ENCODE measurements at regions not wholly inside any gene's neighbourhood (a gene's known extent, or its start where the extent isn't known, plus 50 kb on each side); places are given as distances from the start of the nearest gene placed in this dataset.

GRCh38 chr10:130493446-130494145, 357.4 kb downstream of the GLRX3 start:
- DNase-seq (ENCODE audit: low read depth, low spot score) = peak; percentile 12
- Mint-ChIP-seq H3K9me3 (no peaks in the 10 kb centered on the region), H3K36me3 (ENCODE audit: low read depth) (no peaks in the 10 kb centered on the region), H3K4me3 (no peak overlapping the region), H3K4me1 (peaks cover 12% of the 10 kb centered on the region), H3K27me3 (ENCODE audit: low read depth) (peaks cover 2% of the 10 kb centered on the region), H3K27ac (ENCODE audit: unreplicated experiment) (no peak overlapping the region)
- TF ChIP-seq CTCF (conservative IDR thresholded peaks at IDR 0.05) = no peak

- H3K27ac Mint-ChIP-seq (ENCODE audit: unreplicated experiment) = no peak overlapping the region
Measured at GRCh38 chr10:130495116-130495862, 359.1 kb downstream of the GLRX3 start.

GRCh38 chr10:130495891-130496636, 359.9 kb downstream of the GLRX3 start:
- peaks cover 12% of the 10 kb centered on the region for H3K4me1 Mint-ChIP-seq
- H3K36me3 Mint-ChIP-seq (ENCODE audit: low read depth) = no peaks in the 10 kb centered on the region
- H3K9me3 Mint-ChIP-seq = peaks cover 2% of the 10 kb centered on the region
- H3K27ac Mint-ChIP-seq (ENCODE audit: unreplicated experiment) = no peak overlapping the region
- no peak for DNase-seq (ENCODE audit: low read depth, low spot score)
- H3K4me3 Mint-ChIP-seq = no peak overlapping the region
- TF ChIP-seq CTCF (conservative IDR thresholded peaks at IDR 0.05) = no peak
- peaks cover 9% of the 10 kb centered on the region for H3K27me3 Mint-ChIP-seq (ENCODE audit: low read depth)

More at GRCh38 chr10:130495116-130495862, 359.1 kb downstream of the GLRX3 start:
- peaks cover 7% of the 10 kb centered on the region for H3K27me3 Mint-ChIP-seq (ENCODE audit: low read depth)
- H3K9me3 Mint-ChIP-seq = no peaks in the 10 kb centered on the region
- H3K4me3 Mint-ChIP-seq = no peak overlapping the region
- no peak for TF ChIP-seq CTCF (conservative IDR thresholded peaks at IDR 0.05)
- DNase-seq (ENCODE audit: low read depth, low spot score) = no peak
- H3K4me1 Mint-ChIP-seq = peaks cover 12% of the 10 kb centered on the region
- no peaks in the 10 kb centered on the region for H3K36me3 Mint-ChIP-seq (ENCODE audit: low read depth)

GRCh38 chr10:130497056-130498010, 361.1 kb downstream of the GLRX3 start:
- Mint-ChIP-seq H3K27me3 (ENCODE audit: low read depth) (peaks cover 14% of the 10 kb centered on the region), H3K27ac (ENCODE audit: unreplicated experiment) (peak overlapping the region; percentile 43), H3K9me3 (peaks cover 4% of the 10 kb centered on the region), H3K36me3 (ENCODE audit: low read depth) (no peaks in the 10 kb centered on the region), H3K4me3 (no peak overlapping the region), H3K4me1 (peaks cover 12% of the 10 kb centered on the region)
- TF ChIP-seq CTCF (conservative IDR thresholded peaks at IDR 0.05) = no peak
- DNase-seq (ENCODE audit: low read depth, low spot score) = no peak

GRCh38 chr10:130498042-130498441, 361.9 kb downstream of the GLRX3 start:
- Mint-ChIP-seq H3K27ac (ENCODE audit: unreplicated experiment) (no peak overlapping the region), H3K36me3 (ENCODE audit: low read depth) (no peaks in the 10 kb centered on the region), H3K4me1 (peaks cover 12% of the 10 kb centered on the region), H3K9me3 (peaks cover 4% of the 10 kb centered on the region), H3K4me3 (no peak overlapping the region), H3K27me3 (ENCODE audit: low read depth) (peaks cover 20% of the 10 kb centered on the region)
- no peak for TF ChIP-seq CTCF (conservative IDR thresholded peaks at IDR 0.05)
- DNase-seq (ENCODE audit: low read depth, low spot score) = no peak

All from neural crest cell (in vitro differentiated cells).